GM21528 (cell line): ENCODE measurements at regions not wholly inside any gene's neighbourhood (a gene's known extent, or its start where the extent isn't known, plus 50 kb on each side); places are given as distances from the start of the nearest gene placed in this dataset.

ENCODE experiments used
- ATAC-seq: cut with Tn5 transposase; IDR thresholded peaks from one replicate; pipeline ENCODE4 v1.9.1; 2021; ENCODE audit warnings: mild to moderate bottlenecking, moderate library complexity; ENCODE audit not compliant: unreplicated experiment, low FRiP score

GRCh38 chr20:50369225-50370035 is 140.8 kb upstream of the PTPN1 start:
- ATAC-seq: no peak

DNA sequence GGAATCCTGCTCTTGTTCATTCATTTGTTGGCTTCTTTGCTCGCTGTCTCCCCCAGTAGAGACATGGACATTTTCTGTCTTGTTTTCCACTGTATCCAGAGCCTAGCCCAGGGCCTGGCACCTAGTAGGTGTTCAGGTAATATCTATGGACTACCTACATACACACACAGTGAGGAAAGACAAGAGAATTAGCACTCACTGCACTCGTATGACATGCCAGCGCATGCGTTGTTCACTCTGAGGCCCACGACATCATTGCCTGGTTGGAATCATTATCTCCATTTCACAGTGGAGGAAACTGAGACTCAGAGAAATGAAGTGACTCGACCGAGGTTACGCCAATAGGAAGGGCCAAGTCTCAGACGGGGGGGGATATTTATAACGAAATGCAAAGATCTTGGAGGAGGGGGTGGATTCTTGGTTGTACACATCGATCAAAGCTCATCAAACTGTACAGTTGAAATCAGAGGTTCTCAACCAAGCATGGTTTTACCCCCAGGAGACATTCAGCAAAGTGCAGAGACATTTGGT is 140.1 kb upstream of the PTPN1 start:
- ATAC-seq: no peak

GRCh38 chr20:50371878-50372769 is 138.1 kb upstream of the PTPN1 start:
- ATAC-seq: no peak

DNA sequence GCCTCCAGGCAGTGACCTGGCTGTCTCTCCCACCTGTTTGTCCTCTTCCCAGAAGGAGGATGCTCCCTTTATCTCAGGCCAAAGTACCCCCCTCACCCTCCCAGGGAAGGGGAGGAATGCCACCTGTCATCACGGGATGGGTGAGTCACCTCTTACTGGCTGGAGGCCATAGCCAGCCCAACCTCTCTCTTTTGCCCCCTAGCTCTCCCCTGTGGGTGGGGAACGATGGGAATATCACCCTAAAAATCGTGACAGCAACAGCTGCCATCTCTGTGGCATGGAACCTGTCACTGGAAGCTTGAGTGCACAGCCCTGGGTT is 137.5 kb upstream of the PTPN1 start:
- ATAC-seq: no peak

GRCh38 chr20:50373674-50374286 is 136.4 kb upstream of the PTPN1 start:
- ATAC-seq: no peak

- no peak for ATAC-seq
These were observed 135.6 kb upstream of the PTPN1 start for GRCh38 chr20:50374541-50375078.

DNA sequence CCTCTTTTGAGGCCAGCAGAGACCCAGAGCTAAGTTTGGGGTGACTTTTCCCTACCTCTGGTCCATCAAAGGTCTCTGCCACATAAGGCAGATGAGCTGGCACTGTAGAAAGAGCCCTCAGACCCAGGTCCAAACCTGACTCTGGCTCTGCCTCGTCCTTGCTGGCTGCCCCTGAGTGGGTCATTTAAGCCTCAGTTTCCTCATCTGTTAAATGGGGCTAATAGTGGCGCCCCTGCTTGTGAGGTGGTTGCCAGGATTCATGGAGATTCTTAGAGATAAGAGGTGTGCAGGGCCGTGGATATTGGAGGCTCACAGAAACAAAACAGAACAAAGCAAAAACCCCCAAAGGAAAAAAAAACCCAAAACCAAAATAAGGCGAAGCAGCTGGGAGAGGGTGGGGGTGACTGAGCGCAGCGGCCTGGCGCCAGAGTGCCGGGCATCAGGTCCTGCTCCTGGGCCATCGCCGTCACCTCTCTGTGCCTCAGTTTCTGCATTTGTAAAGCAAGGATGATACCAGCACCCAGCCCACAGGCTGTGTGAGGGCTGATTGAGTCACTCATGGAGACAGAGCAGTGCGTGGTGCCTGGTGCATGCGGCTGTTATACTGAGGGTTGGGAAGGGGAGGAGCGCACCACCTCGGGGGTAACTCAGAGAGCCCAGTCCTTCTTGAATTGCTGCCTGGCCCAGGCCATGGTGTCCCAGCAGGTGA is 133.8 kb upstream of the PTPN1 start:
- ATAC-seq: no peak

DNA sequence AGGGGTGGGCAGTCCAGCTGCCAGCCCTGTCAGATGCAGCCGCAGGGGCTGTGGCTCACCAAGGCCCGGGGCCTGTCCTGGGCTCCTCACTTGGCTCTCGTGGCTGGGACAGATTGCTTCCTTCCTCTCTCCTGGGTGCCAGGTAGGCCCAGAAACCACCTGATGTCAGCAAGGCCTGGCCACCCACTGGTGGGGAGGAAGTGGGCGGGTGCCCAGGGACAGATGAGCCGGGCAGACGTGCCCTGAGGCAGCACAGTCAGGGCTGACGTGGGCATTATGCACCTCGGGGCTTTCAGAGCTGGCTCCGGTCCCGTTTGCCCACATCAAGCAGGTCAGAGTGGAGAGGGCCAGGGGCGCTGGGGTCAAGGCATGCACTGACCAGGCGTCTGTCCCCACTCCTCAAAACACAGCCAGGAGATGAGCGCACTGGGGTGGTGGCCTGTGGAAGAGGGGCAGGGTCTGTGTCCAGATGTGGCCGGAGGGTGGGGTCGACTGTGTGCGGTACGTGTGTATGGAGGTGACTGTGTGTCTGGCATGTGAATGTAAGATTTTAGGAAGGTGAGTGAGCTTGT is 133.2 kb upstream of the PTPN1 start:
- no peak for ATAC-seq

GRCh38 chr20:50378170-50379000 is 131.8 kb upstream of the PTPN1 start:
- no peak for ATAC-seq

- no peak for ATAC-seq
These were observed 130.9 kb upstream of the PTPN1 start for GRCh38 chr20:50379049-50379990.

DNA sequence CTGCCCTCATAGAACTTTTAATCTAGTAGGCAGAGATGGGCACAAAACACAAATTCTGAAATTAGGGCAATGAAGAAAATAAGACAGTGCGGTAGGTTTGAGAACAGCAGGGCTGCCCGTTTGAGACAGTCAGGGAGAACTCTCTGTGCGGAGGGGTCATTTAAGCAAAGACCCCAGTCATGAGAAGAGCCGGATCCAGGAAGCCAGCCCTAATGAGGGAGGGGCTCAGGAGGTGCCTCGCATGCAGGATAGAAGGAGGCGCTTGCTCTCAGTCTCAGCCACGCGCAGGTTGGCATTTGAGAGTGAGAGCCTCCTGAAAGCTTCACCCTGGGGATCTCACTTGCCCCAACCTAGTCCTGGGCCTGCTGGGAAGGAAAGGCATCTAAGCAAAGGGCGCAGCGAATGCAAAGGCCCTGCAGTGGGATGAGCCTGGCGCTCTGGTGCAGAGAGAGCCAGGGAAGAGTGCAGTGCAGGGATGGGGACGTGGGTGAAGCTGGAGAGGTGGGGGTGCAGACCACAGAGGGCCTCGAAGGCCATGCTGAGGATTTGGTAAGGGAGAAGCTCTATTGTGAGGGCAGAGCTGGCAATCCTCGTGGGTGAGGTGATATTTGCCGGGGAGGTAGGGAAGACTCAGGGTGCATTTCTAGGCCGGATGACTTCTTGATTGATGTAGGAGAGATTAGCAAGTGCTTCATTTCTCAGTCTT is 130.0 kb upstream of the PTPN1 start:
- no peak for ATAC-seq

- ATAC-seq: no peak
These were observed 129.5 kb upstream of the PTPN1 start for GRCh38 chr20:50380697-50381040.

GRCh38 chr20:50381075-50381732 is 129.0 kb upstream of the PTPN1 start:
- ATAC-seq: no peak

DNA sequence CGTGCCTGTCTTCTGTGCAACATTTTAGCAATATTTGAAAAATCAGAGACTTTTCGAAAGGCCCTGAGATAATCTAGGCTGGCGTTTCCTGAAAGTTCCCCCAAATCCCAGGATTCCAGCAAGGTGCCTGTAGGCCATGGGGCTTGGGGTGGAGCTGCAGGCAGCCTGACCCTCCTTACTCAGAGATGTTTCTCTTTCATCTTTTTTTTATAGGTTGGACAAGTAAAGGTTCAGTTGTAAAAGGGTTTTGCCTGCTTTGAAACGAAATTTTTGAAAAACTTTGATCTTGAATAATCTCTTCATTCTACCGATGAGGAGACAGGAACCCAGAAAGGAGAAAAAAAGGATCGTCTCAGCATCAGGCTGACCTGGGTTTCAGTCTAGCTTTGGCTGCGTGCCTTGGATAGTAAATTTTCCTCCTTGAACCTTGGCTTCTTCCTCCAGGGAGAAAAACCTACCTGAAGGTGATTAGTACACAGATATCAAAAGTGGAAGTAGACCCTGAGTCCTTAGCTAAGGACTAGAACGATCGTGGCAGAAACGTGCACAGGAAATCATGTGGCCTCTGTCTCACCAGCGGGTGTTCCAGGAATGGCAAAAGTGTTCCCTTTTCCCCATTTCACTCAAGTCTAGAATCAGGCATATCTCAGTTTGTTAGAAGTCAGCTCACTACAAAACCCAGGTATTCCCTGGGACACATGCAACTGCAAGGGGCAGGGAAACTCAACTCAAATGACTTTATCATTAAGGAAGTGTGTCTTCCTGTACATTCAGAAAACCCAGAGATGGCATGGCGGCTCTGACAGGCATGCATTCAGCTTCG is 128.2 kb upstream of the PTPN1 start:
- ATAC-seq: no peak

DNA sequence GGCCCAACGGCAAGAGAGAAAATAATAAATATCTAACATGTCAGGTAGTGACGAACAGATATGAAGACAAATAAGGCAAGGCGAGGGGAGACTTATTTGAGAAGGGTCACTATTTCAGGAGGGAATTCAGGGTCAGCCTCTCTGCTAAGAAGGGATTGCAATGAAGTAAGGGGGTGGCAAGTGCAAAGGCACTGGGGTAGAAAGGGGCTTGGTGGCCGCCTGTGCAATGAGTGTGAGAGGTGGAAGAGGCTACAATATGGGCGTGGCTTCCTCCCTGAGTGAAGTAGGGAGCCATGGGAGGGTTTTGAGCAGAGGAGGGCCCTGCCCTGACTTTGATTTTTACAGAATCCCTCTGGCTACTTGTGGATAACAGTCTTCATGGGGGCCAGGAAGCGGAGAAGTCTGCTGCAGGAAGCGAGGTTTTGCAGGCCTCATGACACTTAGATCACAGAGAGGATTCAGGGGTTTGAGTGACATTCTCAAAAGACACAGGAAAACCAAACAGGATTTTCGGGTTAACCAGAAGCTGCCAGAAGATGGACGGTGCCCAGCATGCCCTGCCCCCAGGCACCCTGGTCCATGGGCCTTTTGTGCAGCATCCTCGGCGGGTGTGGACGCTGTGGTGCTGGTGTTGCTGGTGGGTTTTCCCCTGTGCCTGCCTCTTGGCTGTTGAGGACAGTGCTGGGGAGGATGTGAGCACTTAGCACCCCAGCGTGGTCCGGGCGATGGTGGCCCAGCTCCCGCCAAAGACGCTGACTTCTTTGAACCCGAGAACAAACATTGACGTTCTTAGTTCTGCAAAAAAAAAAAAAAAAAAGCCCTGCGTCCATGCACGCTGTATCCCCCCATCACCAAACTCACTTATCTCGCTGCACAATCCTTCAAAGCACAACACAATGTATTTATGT is 124.2 kb upstream of the PTPN1 start:
- no peak for ATAC-seq
